ENCODE measurements at regions not wholly inside any gene's neighbourhood (a gene's known extent, or its start where the extent isn't known, plus 50 kb on each side); places are given as distances from the start of the nearest gene placed in this dataset.
"Not testable (repeated sequence)": the region's sequence is repeated elsewhere in the genome, so short reads cannot be mapped to it uniquely, and the experiment has no call there.

DNA sequence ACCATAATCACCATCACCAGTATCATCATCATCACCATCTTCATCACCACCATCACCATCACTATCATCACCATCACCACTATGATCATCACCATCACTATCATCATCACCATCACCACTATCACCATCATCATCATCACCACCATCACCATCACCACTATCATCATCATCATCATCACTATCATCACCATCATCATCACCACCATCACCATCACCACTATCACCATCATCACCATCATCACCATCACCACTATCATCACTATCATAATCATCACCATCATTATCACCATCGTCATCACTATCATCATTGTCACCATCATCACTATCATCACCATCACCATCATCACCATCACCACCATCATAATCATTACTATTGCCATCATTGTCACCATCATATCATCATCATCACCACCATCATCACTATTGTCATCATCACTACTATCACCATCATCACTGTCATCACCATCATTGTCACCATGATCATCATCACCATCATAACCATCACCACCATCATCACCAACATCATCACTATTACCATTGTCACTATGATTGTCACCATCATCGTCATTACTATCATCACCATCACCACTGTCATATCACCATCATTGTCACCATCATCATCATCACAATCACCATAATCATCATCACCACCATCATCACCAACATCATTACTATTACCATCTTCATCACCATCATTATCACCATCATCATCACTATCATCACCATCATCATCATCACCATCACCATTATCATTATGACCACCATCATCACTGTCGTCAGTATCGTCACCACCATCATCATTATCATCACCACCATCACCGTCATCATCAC lies 154.7 kb downstream of the ACTR3B start:
- in situ Hi-C loops (cut with MboI; ENCODE audit: low sequenced_read_pairs in 4 of 4) (no loop called here), intact Hi-C loops (cut with DNase I; ENCODE audit: low total_unique reads) (no loop called here)
- TF ChIP-seq, protein P1, sequence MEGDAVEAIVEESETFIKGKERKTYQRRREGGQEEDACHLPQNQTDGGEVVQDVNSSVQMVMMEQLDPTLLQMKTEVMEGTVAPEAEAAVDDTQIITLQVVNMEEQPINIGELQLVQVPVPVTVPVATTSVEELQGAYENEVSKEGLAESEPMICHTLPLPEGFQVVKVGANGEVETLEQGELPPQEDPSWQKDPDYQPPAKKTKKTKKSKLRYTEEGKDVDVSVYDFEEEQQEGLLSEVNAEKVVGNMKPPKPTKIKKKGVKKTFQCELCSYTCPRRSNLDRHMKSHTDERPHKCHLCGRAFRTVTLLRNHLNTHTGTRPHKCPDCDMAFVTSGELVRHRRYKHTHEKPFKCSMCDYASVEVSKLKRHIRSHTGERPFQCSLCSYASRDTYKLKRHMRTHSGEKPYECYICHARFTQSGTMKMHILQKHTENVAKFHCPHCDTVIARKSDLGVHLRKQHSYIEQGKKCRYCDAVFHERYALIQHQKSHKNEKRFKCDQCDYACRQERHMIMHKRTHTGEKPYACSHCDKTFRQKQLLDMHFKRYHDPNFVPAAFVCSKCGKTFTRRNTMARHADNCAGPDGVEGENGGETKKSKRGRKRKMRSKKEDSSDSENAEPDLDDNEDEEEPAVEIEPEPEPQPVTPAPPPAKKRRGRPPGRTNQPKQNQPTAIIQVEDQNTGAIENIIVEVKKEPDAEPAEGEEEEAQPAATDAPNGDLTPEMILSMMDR (IDR thresholded peaks at IDR 0.05 in 4 of 5, conservative IDR thresholded peaks at IDR 0.05 in 1 of 5) = no peak
- no peak for TF ChIP-seq POLR2A (IDR thresholded peaks at IDR 0.05)
- ATAC-seq = no peak
- Histone ChIP-seq H3K27ac (no peak overlapping the region), H3K27me3 (no peaks in the 10 kb centered on the region), H3K4me1 (no peaks in the 10 kb centered on the region), H3K36me3 (no peaks in the 10 kb centered on the region), H3K9me3 (no peaks in the 10 kb centered on the region), H3K4me3 (no peak overlapping the region)
- no peak for DNase-seq

DNA sequence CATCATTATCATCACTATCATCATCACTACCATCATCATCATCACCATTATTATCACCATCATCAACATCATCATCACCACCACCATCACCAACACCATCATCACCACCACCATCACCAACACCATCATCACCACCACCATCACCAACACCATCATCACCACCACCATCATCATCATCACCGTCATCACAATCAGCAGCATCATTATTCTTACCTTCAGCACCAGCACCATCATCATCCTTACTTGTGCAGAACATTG lies 155.2 kb downstream of the ACTR3B start:
- DNase-seq; H3K9me3 ChIP-seq; H3K27ac ChIP-seq; H3K4me3 ChIP-seq; H3K36me3 ChIP-seq; H3K27me3 ChIP-seq; in situ Hi-C loops (cut with MboI; ENCODE audit: low sequenced_read_pairs in 4 of 4); intact Hi-C loops (cut with DNase I; ENCODE audit: low total_unique reads); H3K4me1 ChIP-seq; ATAC-seq: not testable (repeated sequence)

DNA sequence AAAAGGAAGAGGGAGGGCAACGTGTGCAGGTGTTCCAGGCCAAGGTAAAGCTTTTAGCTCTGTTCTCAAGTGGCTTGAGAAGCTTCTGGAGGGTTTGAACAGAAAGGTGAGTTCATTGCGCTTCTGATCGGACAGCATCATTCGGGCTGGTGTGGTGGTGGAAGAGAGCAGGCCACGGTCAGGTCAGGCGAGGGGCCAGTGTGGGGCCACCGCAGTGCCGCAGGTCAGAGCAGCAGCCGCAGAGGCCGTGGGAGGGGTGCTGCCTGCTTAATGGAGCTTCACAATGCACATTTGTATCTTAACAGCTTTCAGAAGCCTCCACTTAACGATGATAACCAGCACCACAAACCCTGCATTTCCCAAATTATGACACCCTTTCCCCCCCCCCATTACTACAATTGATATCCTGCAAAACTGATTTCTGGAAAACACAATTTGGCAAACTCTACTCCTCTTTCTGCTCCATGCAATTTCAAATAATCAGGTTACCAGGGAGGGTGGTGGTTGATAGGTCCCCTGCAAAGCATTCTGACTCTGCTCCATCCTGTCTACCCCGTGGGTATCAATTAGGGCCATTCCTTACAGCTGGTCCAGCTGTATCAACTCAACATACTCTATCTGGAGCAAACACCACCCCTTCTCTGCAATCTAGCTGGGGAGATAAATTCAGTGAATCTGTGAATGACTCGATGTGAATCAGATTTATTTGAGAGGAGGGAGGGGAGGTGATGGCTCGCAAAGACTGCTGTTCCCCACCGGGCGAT lies 162.9 kb downstream of the ACTR3B start:
- Histone ChIP-seq H3K36me3 (no peaks in the 10 kb centered on the region), H3K27ac (no peak overlapping the region), H3K9me3 (no peaks in the 10 kb centered on the region), H3K4me3 (no peak overlapping the region), H3K4me1 (no peaks in the 10 kb centered on the region), H3K27me3 (peaks cover 20 to 33% (median 25%) of the 10 kb centered on the region in 3 donors)
- ATAC-seq = no peak
- no peak for DNase-seq
- in situ Hi-C loops (cut with MboI; ENCODE audit: low sequenced_read_pairs in 4 of 4) (no loop called here), intact Hi-C loops (cut with DNase I; ENCODE audit: low total_unique reads) (no loop called here)
- TF ChIP-seq POLR2A (IDR thresholded peaks at IDR 0.05) = no peak
- TF ChIP-seq, protein P1 (IDR thresholded peaks at IDR 0.05 in 4 of 5, conservative IDR thresholded peaks at IDR 0.05 in 1 of 5) = no peak

DNA sequence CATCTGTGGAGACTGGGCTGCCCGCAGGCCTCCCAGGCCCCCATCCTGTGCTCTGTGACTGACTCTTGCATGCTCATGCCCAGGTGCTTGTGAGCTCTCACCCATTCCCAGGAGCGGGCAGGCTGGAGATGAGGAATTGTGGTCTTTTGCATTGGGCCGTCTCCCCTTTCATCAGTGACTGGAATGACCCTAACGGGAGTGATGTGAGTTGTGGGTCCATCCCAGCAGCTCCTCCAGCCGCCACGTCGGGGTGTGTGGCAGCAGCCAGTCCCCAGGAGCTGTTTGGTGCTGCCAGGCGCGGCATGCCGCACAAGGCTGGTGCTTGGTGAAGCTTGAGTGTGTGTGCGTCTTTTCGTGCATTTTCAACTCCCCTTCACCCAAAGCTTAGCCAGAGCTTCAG lies 164.2 kb downstream of the ACTR3B start:
- intact Hi-C loops (cut with DNase I; ENCODE audit: low total_unique reads) = no loop called here
- TF ChIP-seq, protein P1 (IDR thresholded peaks at IDR 0.05 in 4 of 5, conservative IDR thresholded peaks at IDR 0.05 in 1 of 5) = no peak
- TF ChIP-seq POLR2A (IDR thresholded peaks at IDR 0.05) = no peak
- in situ Hi-C loops (cut with MboI; ENCODE audit: low sequenced_read_pairs in 4 of 4) = no loop called here
- Histone ChIP-seq H3K9me3 (no peaks in the 10 kb centered on the region), H3K4me1 (no peaks in the 10 kb centered on the region), H3K27me3 (peaks cover 20 to 33% (median 25%) of the 10 kb centered on the region in 3 donors), H3K4me3 (no peak overlapping the region), H3K27ac (no peak overlapping the region), H3K36me3 (no peaks in the 10 kb centered on the region)
- DNase-seq = no peak
- no peak for ATAC-seq

DNA sequence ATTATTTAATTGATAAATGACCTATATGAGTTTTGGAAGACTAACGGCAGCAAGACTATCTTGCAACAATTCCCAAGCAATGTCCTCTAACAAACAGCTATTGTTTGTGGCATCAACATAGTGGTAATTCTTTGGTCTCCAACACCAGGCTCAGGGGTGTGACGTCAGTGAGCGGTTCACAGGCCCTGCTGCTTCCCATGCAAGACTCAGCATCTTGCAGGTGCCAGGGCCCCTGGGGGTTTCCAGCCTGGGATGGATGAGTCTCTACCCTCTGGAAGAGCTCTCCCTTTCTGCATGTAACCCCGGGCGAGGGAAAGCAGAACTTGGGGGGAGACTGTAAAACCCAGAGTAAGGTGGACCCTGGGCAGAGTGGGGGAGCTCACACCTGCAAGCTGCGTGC lies 164.7 kb downstream of the ACTR3B start:
- no peak for TF ChIP-seq POLR2A (IDR thresholded peaks at IDR 0.05)
- TF ChIP-seq, protein P1 (IDR thresholded peaks at IDR 0.05 in 4 of 5, conservative IDR thresholded peaks at IDR 0.05 in 1 of 5) = no peak
- intact Hi-C loops (cut with DNase I; ENCODE audit: low total_unique reads) (no loop called here), in situ Hi-C loops (cut with MboI; ENCODE audit: low sequenced_read_pairs in 4 of 4) (no loop called here)
- Histone ChIP-seq H3K27ac (no peak overlapping the region), H3K4me1 (no peaks in the 10 kb centered on the region), H3K9me3 (no peaks in the 10 kb centered on the region), H3K27me3 (peaks cover 20 to 33% (median 25%) of the 10 kb centered on the region in 3 donors), H3K4me3 (no peak overlapping the region), H3K36me3 (no peaks in the 10 kb centered on the region)
- ATAC-seq = no peak
- no peak for DNase-seq

Data from gastrocnemius medialis (tissue), 4 donors.